GM12878 (cell line): ENCODE measurements at regions not wholly inside any gene's neighbourhood (a gene's known extent, or its start where the extent isn't known, plus 50 kb on each side); places are given as distances from the start of the nearest gene placed in this dataset.

Experiments
- ATAC-seq: fragments of 200-7000 bp; cut with Tn5 transposase; 3 replicates; pipeline ENCODE4 v1.9.1; 2020; ENCODE audit warnings: mild to moderate bottlenecking, moderate library complexity
- BruUV-seq: library from RNA; stranded (reverse); fragments of 400-500 nt; replicated peaks from 2 replicates; lab custom pipeline; 2021; lab: Mats Ljungman, UMichigan
- CTCF ChIA-PET: fragments of 300-600 bp; sonication (Branson Sonifier 250); formaldehyde crosslinking; extraction: SDS; loops from one replicate; lab custom pipeline; 2021; ENCODE audit warnings: inconsistent platforms; lab: Yijun Ruan, JAX
- POLR2A ChIA-PET: fragments of 350-600 bp; formaldehyde crosslinking; extraction: SDS; loops from one replicate; lab custom pipeline; 2021; ENCODE audit warnings: inconsistent platforms; lab: Charles Lee
- RAD21 ChIA-PET: fragments of 300-600 bp; sonication (Branson Sonifier 250); formaldehyde crosslinking; loops from one replicate; lab custom pipeline; 2023; ENCODE audit warnings: antibody characterized with exemption; ENCODE audit not compliant: unreplicated experiment; lab: Charles Lee
- SMC1A ChIA-PET: fragments of 300-600 bp; sonication (Branson Sonifier 250); formaldehyde crosslinking; loops from one replicate; lab custom pipeline; 2023; ENCODE audit not compliant: unreplicated experiment, uncharacterized antibody; lab: Charles Lee
- DNase-seq: peaks from one replicate; pipeline ENCODE4 v3.0.0-alpha.2; 2011; ENCODE audit warnings: low read depth, low spot score
- FAIRE-seq: peaks from 3 replicates; lab custom pipeline; 2011; peaks lifted over from hg19 to GRCh38; lab: Jason Lieb, UNC
- H2AFZ ChIP-seq: 2 replicates; pipeline ENCODE4 v1.6.0; 2011; ENCODE audit warnings: low read depth, low read length, control low read depth; ENCODE audit not compliant: control insufficient read depth
- H3K27ac ChIP-seq: 2 replicates; pipeline ENCODE4 v1.5.1; 2011; ENCODE audit warnings: control low read depth; ENCODE audit not compliant: control insufficient read depth, insufficient read depth
- H3K27me3 ChIP-seq, 2 experiments: replicated peaks in 1 of 2; 2 replicates each; pipeline versions ENCODE4 v1.6.0 to v1.6.1; 2011; ENCODE audit warnings: low read length in 1 of 2; ENCODE audit not compliant: control insufficient read depth in 2 of 2, insufficient read depth in 2 of 2
- H3K36me3 ChIP-seq, 2 experiments: 2 replicates each; pipeline ENCODE4 v1.5.1; 2011; ENCODE audit warnings: low read length in 1 of 2; ENCODE audit not compliant: control insufficient read depth in 2 of 2, insufficient read depth in 2 of 2
- H3K4me1 ChIP-seq: 2 replicates; pipeline ENCODE4 v1.6.1; 2011; ENCODE audit warnings: mild to moderate bottlenecking, low read length, moderate library complexity, mixed read lengths; ENCODE audit not compliant: control insufficient read depth, insufficient read depth
- H3K4me2 ChIP-seq: 2 replicates; pipeline ENCODE4 v1.6.0; 2011; ENCODE audit warnings: control low read depth; ENCODE audit not compliant: control insufficient read depth, insufficient read depth
- H3K4me3 ChIP-seq: fragments of 200-600 bp; sonication (generic); 2 replicates; pipeline ENCODE4 v1.5.1; 2016
- H3K79me2 ChIP-seq: 2 replicates; pipeline ENCODE4 v1.6.0; 2011; ENCODE audit warnings: low read length; ENCODE audit not compliant: control insufficient read depth, insufficient read depth
- H3K9ac ChIP-seq: 2 replicates; pipeline ENCODE4 v1.8.0; 2011; ENCODE audit warnings: low read length, control low read depth, mixed read lengths; ENCODE audit not compliant: control insufficient read depth, insufficient read depth
- H3K9me3 ChIP-seq: replicated peaks from 3 replicates; pipeline ENCODE4 v1.5.1; 2011; ENCODE audit warnings: mild to moderate bottlenecking, low read length; ENCODE audit not compliant: control insufficient read depth, insufficient read depth
- H4K20me1 ChIP-seq: 2 replicates; pipeline ENCODE4 v1.6.0; 2011; ENCODE audit not compliant: control insufficient read depth, insufficient read depth
- CREB1 ChIP-seq: IDR thresholded peaks from 2 replicates; pipeline ENCODE4 v1.6.1; 2012; ENCODE audit warnings: low read depth, mild to moderate bottlenecking, inconsistent platforms
- EGR1 ChIP-seq, 2 experiments: IDR thresholded peaks; 1 replicate in 1 of 2; 2 replicates in 1 of 2; pipeline ENCODE4 v1.6.1; 2011 to 2012; ENCODE audit warnings: low read depth in 2 of 2, low read length in 2 of 2, borderline replicate concordance in 1 of 2, mild to moderate bottlenecking in 1 of 2, moderate library complexity in 1 of 2
- GABPA ChIP-seq: IDR thresholded peaks from 2 replicates; pipeline ENCODE4 v1.6.1; 2014; ENCODE audit warnings: antibody characterized with exemption, low read depth, mild to moderate bottlenecking, inconsistent platforms
- HDAC6 ChIP-seq: fragments of 200-600 bp; sonication (generic); IDR thresholded peaks from one replicate; pipeline ENCODE4 v1.8.0; 2017; ENCODE audit warnings: antibody characterized with exemption; ENCODE audit not compliant: unreplicated experiment
- HSF1 ChIP-seq: fragments of 150-350 bp; IDR thresholded peaks from 2 replicates; pipeline ENCODE4 v1.6.1; 2014; ENCODE audit warnings: mild to moderate bottlenecking, low read depth, low read length
- NFYA ChIP-seq: IDR thresholded peaks from 2 replicates; pipeline ENCODE4 v1.6.1; 2011; ENCODE audit warnings: low read depth, mild to moderate bottlenecking, low read length, improper control_type of control experiment, borderline replicate concordance
- NR2C2 ChIP-seq: IDR thresholded peaks from 2 replicates; pipeline ENCODE4 v1.6.1; 2011; ENCODE audit warnings: borderline replicate concordance, low read depth; ENCODE audit not compliant: control insufficient read depth, insufficient read length
- SIX5 ChIP-seq: IDR thresholded peaks from 2 replicates; pipeline ENCODE4 v1.6.1; 2011; ENCODE audit warnings: mild to moderate bottlenecking, low read depth, low read length, moderate library complexity; ENCODE audit not compliant: severe bottlenecking
- STAT1 ChIP-seq: fragments of 450-650 bp; conservative IDR thresholded peaks from 2 replicates; pipeline ENCODE4 v1.6.1; 2014; ENCODE audit warnings: antibody characterized with exemption, mild to moderate bottlenecking
- STAT3 ChIP-seq: IDR thresholded peaks from 2 replicates; pipeline ENCODE4 v1.6.1; 2011; ENCODE audit warnings: low read depth, low read length, improper control_type of control experiment
- SUPT20H ChIP-seq: IDR thresholded peaks from 2 replicates; pipeline ENCODE4 v1.6.1; 2011; ENCODE audit warnings: low read depth, mild to moderate bottlenecking, low read length, moderate library complexity, borderline replicate concordance; ENCODE audit not compliant: control insufficient read depth
- YBX1 ChIP-seq: fragments of 450-650 bp; IDR thresholded peaks from 2 replicates; pipeline ENCODE4 v1.6.1; 2016; ENCODE audit warnings: antibody characterized with exemption
- ZNF274 ChIP-seq: IDR thresholded peaks from one replicate; pipeline ENCODE4 v1.8.0; 2011; ENCODE audit not compliant: insufficient read length, insufficient read depth
- WGBS: methylation state at CpG from one replicate; pipeline ENCODE4 v1.1.6; 2016; ENCODE audit warnings: low lambda C conversion rate; ENCODE audit not compliant: insufficient replicate concordance, insufficient coverage; ENCODE audit errors: missing lambda C conversion rate; 5-methylcytosine and 5-hydroxymethylcytosine counted together
- in situ Hi-C: fragments of 300-500 bp; cut with MboI; formaldehyde crosslinking; loops from 9 replicates; pipeline ENCODE4 v1.14.3; 2018; ENCODE audit warnings: mixed read lengths
- intact Hi-C: fragments of 100-400 bp; cut with micrococcal nuclease; formaldehyde crosslinking; loops from one replicate; pipeline ENCODE4 v1.14.2; 2022; ENCODE audit not compliant: unreplicated experiment

GRCh38 chr3:145422556-145422955 lies 738.4 kb downstream of the PLOD2 start:
- H3K9ac ChIP-seq: no peak overlapping the region
- WGBS: 1% methylated on average over 3 of the region's 3 CpGs
- DNase-seq (no peak), FAIRE-seq (no peak)
- BruUV-seq: no TSS peak
- H3K9me3 ChIP-seq: no peaks in the 10 kb centered on the region
- H3K4me1 ChIP-seq: no peaks in the 10 kb centered on the region
- ChIA-PET RAD21 (no interaction called here), SMC1A (no interaction called here), CTCF (no interaction called here)
- H3K27ac ChIP-seq: no peak overlapping the region
- in situ Hi-C loops (no loop called here), intact Hi-C loops (no loop called here)
- no peaks in the 10 kb centered on the region for H3K79me2 ChIP-seq
- H2AFZ ChIP-seq: no peak overlapping the region
- no peaks in the 10 kb centered on the region for H3K36me3 ChIP-seq
- no peak for TF ChIP-seq HDAC6
- TF ChIP-seq NR2C2: no peak
- no peak for TF ChIP-seq CREB1
- no peak for TF ChIP-seq STAT1
- TF ChIP-seq YBX1: no peak
- no peak for TF ChIP-seq SUPT20H
- TF ChIP-seq HSF1: no peak
- no peak for TF ChIP-seq NFYA
- TF ChIP-seq SIX5: no peak
- TF ChIP-seq GABPA: no peak
- no peak for TF ChIP-seq ZNF274
- no peak for TF ChIP-seq EGR1 (IDR thresholded peaks at IDR 0.05; ENCODE audit: borderline replicate concordance in 1 of 2, low read depth in 2 of 2, low read length in 2 of 2)
- no peak for TF ChIP-seq STAT3
- TF ChIP-seq, all 136 proteins: peak for 0
- ATAC-seq: no peak
- H3K4me3 ChIP-seq: no peak overlapping the region
- H4K20me1 ChIP-seq: no peaks in the 10 kb centered on the region
- H3K4me2 ChIP-seq: no peak overlapping the region
- POLR2A ChIA-PET: no interaction called here
- no peaks in the 10 kb centered on the region for H3K27me3 ChIP-seq
